ENCODE measurements at regions not wholly inside any gene's neighbourhood (a gene's known extent, or its start where the extent isn't known, plus 50 kb on each side); places are given as distances from the start of the nearest gene placed in this dataset.

- TF ChIP-seq ZNF687 (IDR thresholded peaks at IDR 0.05), result no peak
- TF ChIP-seq IRF5 (IDR thresholded peaks at IDR 0.05; ENCODE audit: borderline replicate concordance), result no peak
- TF ChIP-seq TCF3 (IDR thresholded peaks at IDR 0.05; ENCODE audit: borderline replicate concordance, insufficient read depth, low read depth, low read length), result no peak
- TF ChIP-seq SPI1 (IDR thresholded peaks at IDR 0.05; ENCODE audit: borderline replicate concordance, insufficient read depth, low read depth, low read length), result no peak
- TF ChIP-seq POLR2A (IDR thresholded peaks at IDR 0.05; ENCODE audit: low read depth, low read length), result no peak
These were observed 462.8 kb upstream of the ZWINT start (continued) for GRCh38 chr10:56823849-56824248.

GRCh38 chr10:56805022-56805421, 444.0 kb upstream of the ZWINT start:
- BruUV-seq (replicated peaks), result no TSS peak
- Histone ChIP-seq H3K36me3 (ENCODE audit: control insufficient read depth in 2 of 2, insufficient read depth in 2 of 2, low read length in 1 of 2) (no peaks in the 10 kb centered on the region), H3K4me3 (no peak overlapping the region), H3K4me2 (ENCODE audit: control insufficient read depth, insufficient read depth) (no peak overlapping the region), H3K9ac (ENCODE audit: control insufficient read depth, insufficient read depth, low read length) (no peak overlapping the region), H2AFZ (ENCODE audit: control insufficient read depth, low read depth, low read length) (no peak overlapping the region), H3K4me1 (ENCODE audit: control insufficient read depth, insufficient read depth, low read length) (no peaks in the 10 kb centered on the region), H3K79me2 (ENCODE audit: control insufficient read depth, insufficient read depth, low read length) (no peaks in the 10 kb centered on the region), H3K27me3 (replicated peaks in 1 of 2; ENCODE audit: control insufficient read depth in 2 of 2, insufficient read depth in 2 of 2, low read length in 1 of 2) (no peaks in the 10 kb centered on the region), H4K20me1 (ENCODE audit: control insufficient read depth, insufficient read depth) (no peaks in the 10 kb centered on the region), H3K9me3 (replicated peaks; ENCODE audit: control insufficient read depth, insufficient read depth, low read length) (no peaks in the 10 kb centered on the region), H3K27ac (ENCODE audit: control insufficient read depth, insufficient read depth) (no peak overlapping the region)
- WGBS (ENCODE audit: insufficient coverage, insufficient replicate concordance, low lambda C conversion rate, missing lambda C conversion rate), result 0% methylated on average over 1 of the region's 1 CpG
- ATAC-seq (no peak), DNase-seq (ENCODE audit: low read depth, low spot score) (no peak), FAIRE-seq (no peak)
- intact Hi-C loops (cut with micrococcal nuclease; ENCODE audit: unreplicated experiment) (no loop called here), in situ Hi-C loops (cut with MboI) (no loop called here)
- RAD21 ChIA-PET (ENCODE audit: unreplicated experiment), result no interaction called here
- POLR2A ChIA-PET, result no interaction called here
- SMC1A ChIA-PET (ENCODE audit: uncharacterized antibody, unreplicated experiment), result no interaction called here
- CTCF ChIA-PET, result interaction anchor here (0.7 kb wide), 1 partner anchor 457 kb away, joined by 5 read pairs; no protein-coding TSS in a partner anchor
- no peak for TF ChIP-seq SMARCA5 (IDR thresholded peaks at IDR 0.05)
- no peak for TF ChIP-seq RCOR1 (conservative IDR thresholded peaks at IDR 0.05; ENCODE audit: low read depth, low read length)
- no peak for TF ChIP-seq ZBTB4 (CRISPR knock-in tag; IDR thresholded peaks at IDR 0.05)
- TF ChIP-seq YY1 (IDR thresholded peaks at IDR 0.05; ENCODE audit: low read depth, low read length), result no peak
- TF ChIP-seq POLR2AphosphoS2 (IDR thresholded peaks at IDR 0.05; ENCODE audit: low read depth, low read length), result no peak

Data from GM12878 (cell line).